DND-41 (cell line): ENCODE measurements at regions not wholly inside any gene's neighbourhood (a gene's known extent, or its start where the extent isn't known, plus 50 kb on each side); places are given as distances from the start of the nearest gene placed in this dataset.
A peak's percentile ranks its signal among the peaks of the same experiment; 100 is the strongest.

Experiments
- EZH2 ChIP-seq: IDR thresholded peaks from 3 replicates; pipeline ENCODE4 v1.6.1; 2012; ENCODE audit warnings: borderline replicate concordance, low read depth, mild to moderate bottlenecking, moderate library complexity, low read length, inconsistent platforms; ENCODE audit not compliant: severe bottlenecking
- TF ChIP-seq, protein P1 (sequence below): IDR thresholded peaks from 2 replicates; pipeline ENCODE4 v1.5.1; 2012; ENCODE audit warnings: borderline replicate concordance, low read length, moderate library complexity, mild to moderate bottlenecking; ENCODE audit not compliant: poor library complexity, severe bottlenecking; ENCODE audit errors: extremely low read depth

DNA sequence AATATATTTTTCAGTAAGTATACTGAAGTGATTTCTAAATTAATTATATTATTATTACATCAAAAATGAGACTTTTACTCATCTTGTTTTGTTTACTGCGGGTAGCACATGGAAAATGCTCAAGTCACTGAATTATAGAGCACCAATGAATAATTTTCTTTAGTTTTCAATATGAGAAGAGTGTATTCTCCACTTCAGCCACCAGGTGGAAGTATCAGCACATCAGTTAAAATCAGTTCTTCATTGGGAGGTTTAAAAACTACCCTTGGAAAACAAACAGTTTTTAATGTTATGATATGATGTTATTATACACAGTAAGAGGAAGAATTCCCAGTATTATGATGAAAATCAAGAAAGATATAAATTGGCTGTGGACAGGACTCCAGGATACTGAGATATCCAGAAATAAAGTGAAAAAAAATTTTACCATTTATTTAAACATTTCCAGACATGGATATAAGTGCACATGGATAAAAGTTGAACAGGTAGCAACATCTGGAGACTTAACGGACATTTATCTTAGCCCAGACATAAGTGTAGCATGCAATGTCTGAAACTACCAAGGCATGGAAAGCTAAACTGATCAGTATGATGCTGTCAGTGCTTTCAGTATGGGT lies 467.3 kb downstream of the KCNJ2 start:
- TF ChIP-seq, protein P1, sequence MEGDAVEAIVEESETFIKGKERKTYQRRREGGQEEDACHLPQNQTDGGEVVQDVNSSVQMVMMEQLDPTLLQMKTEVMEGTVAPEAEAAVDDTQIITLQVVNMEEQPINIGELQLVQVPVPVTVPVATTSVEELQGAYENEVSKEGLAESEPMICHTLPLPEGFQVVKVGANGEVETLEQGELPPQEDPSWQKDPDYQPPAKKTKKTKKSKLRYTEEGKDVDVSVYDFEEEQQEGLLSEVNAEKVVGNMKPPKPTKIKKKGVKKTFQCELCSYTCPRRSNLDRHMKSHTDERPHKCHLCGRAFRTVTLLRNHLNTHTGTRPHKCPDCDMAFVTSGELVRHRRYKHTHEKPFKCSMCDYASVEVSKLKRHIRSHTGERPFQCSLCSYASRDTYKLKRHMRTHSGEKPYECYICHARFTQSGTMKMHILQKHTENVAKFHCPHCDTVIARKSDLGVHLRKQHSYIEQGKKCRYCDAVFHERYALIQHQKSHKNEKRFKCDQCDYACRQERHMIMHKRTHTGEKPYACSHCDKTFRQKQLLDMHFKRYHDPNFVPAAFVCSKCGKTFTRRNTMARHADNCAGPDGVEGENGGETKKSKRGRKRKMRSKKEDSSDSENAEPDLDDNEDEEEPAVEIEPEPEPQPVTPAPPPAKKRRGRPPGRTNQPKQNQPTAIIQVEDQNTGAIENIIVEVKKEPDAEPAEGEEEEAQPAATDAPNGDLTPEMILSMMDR, result peak; percentile 74
- no peak for TF ChIP-seq EZH2
